Memory B cell (primary cell): ENCODE measurements at regions not wholly inside any gene's neighbourhood (a gene's known extent, or its start where the extent isn't known, plus 50 kb on each side); places are given as distances from the start of the nearest gene placed in this dataset.
"Not testable (repeated sequence)": the region's sequence is repeated elsewhere in the genome, so short reads cannot be mapped to it uniquely, and the experiment has no call there.

Experiments
- ATAC-seq: fragments of 150-1000 bp; cut with Tn5 transposase; 2 replicates; pipeline ENCODE4 v1.10.0; 2021; ENCODE audit warnings: low read depth, mild to moderate bottlenecking, moderate library complexity
- DNase-seq, 2 donors: peaks; one replicate each; pipeline ENCODE4 v3.0.0; 2022; ENCODE audit warnings: low spot score in 2 of 2
- H3K27ac Mint-ChIP-seq: one replicate; pipeline ENCODE4 v1.8.0; 2022; ENCODE audit warnings: mild to moderate bottlenecking, moderate library complexity, mixed read lengths
- H3K27me3 Mint-ChIP-seq: one replicate; pipeline ENCODE4 v1.8.0; 2022; ENCODE audit warnings: mixed read lengths
- H3K36me3 Mint-ChIP-seq: one replicate; pipeline ENCODE4 v1.8.0; 2022; ENCODE audit warnings: mild to moderate bottlenecking, mixed read lengths
- H3K4me1 Mint-ChIP-seq: one replicate; pipeline ENCODE4 v1.8.0; 2022; ENCODE audit warnings: mixed read lengths
- H3K4me3 Mint-ChIP-seq: one replicate; pipeline ENCODE4 v1.8.0; 2022; ENCODE audit warnings: mild to moderate bottlenecking, moderate library complexity, mixed read lengths
- H3K9me3 Mint-ChIP-seq: one replicate; pipeline ENCODE4 v1.8.0; 2022; ENCODE audit warnings: mixed read lengths

DNA sequence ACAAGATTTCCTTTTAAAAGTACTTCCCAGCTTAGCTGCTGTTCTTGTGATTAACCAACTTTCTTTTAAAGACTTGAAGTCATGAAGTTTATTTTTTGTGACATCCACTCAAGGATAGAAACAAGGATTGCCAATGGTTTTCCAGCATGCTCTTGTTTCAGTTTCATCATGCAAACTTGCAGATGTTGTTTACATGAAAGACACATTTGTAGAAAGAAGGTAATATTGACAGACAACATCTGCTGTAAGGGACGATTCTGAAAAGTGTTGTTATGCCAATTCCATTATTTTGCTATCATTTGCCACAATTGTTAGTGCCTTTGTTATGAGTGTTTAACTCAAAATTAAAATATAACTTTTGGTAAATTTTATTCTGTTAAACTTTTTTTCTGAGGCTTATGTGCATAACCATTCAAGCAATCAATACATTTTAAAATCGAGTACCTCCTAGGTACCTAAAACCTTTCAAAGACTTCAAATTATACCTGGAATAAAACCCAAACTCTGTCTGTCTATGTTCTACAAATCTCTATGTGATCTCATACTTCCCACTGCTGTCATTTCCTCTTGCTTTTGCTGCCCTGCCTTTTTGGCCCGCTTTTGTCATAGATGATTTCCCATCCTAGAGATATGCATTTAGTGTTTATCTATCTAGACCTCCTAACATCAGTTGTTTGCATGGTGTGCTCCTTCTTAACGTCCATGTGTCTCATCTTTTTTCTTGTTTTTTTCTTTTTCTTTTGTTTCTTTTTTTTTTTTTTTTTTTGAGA is 630.4 kb downstream of the NR2F2 start:
- H3K4me3 Mint-ChIP-seq, result no peak overlapping the region
- ATAC-seq (no peak), DNase-seq (no peak)
- no peaks in the 10 kb centered on the region for H3K36me3 Mint-ChIP-seq
- no peaks in the 10 kb centered on the region for H3K27me3 Mint-ChIP-seq
- H3K27ac Mint-ChIP-seq, result no peak overlapping the region
- peaks cover 8% of the 10 kb centered on the region for H3K9me3 Mint-ChIP-seq
- H3K4me1 Mint-ChIP-seq, result no peaks in the 10 kb centered on the region

DNA sequence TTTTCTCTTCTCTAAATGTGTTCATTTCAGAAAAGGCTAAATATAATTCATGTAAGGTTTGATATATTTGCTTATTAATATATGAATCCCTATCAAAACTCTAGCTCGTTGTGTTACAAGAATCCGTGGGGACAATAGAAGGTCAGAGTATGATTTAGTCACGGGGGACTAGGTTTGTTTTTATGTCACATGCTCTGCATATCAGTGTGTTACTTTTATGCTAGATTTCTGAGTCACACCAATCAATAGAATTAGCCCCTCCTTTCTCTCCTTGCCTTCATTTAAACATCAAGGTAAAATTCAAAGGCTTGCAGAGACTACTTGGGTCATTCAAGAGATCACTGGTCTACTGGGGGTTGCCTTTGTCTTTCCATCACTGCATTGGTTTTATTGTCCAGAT is 636.1 kb downstream of the NR2F2 start:
- ATAC-seq (no peak), DNase-seq (no peak)
- no peaks in the 10 kb centered on the region for H3K4me1 Mint-ChIP-seq
- H3K27ac Mint-ChIP-seq, result no peak overlapping the region
- H3K9me3 Mint-ChIP-seq, result peaks cover 4% of the 10 kb centered on the region
- no peak overlapping the region for H3K4me3 Mint-ChIP-seq
- no peaks in the 10 kb centered on the region for H3K27me3 Mint-ChIP-seq
- H3K36me3 Mint-ChIP-seq, result no peaks in the 10 kb centered on the region

DNA sequence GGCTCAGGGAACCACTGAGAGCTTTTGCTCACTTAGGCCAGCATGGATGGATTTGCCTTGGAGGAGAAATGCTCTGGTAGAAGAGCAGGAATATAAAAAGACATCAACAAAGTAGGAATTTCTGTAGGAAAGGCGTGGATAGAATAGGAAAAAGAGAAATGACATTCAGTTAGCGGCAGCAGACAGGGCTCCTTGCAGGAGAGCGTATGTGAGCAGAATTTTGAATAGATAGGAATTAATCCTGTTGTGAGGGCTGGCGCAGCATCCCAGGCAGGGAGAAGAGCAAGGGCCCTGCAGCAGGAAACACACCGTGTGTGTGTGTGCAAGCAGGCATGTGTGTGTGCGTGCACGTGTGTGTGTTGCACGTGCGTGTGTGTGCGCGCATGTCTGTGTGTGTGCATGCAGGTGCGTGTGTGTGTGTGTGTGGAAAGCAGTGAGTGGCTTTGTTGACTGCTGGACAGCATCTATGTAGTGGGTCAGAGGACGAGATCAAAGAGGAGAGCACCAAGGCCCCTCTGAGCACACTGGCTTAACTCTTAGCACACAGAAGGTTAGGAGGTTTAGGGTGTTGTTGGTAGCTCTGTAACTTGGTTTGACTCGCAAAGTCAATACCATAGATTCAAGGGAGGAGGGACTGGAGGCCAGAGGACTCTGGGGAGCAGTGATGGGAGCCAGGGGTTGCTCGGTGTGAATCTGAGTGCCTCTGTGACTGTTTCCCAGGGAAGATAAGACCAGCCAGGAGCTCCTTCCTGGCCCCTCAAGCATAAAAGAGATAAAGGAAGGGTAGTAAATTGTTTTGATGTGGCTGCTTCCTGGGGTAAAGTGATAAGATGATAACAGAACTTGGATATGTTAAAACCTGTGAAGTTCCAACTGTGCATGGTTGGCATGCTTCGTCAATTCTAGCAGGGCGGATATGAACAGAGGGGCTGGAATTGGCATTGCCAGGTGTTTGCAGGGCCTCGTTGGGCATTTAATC is 639.5 kb downstream of the NR2F2 start:
- ATAC-seq (no peak), DNase-seq (no peak)
- H3K27me3 Mint-ChIP-seq, result no peaks in the 10 kb centered on the region
- H3K9me3 Mint-ChIP-seq, result peaks cover 4% of the 10 kb centered on the region
- no peaks in the 10 kb centered on the region for H3K4me1 Mint-ChIP-seq
- H3K27ac Mint-ChIP-seq, result no peak overlapping the region
- H3K4me3 Mint-ChIP-seq, result no peak overlapping the region
- H3K36me3 Mint-ChIP-seq, result no peaks in the 10 kb centered on the region

DNA sequence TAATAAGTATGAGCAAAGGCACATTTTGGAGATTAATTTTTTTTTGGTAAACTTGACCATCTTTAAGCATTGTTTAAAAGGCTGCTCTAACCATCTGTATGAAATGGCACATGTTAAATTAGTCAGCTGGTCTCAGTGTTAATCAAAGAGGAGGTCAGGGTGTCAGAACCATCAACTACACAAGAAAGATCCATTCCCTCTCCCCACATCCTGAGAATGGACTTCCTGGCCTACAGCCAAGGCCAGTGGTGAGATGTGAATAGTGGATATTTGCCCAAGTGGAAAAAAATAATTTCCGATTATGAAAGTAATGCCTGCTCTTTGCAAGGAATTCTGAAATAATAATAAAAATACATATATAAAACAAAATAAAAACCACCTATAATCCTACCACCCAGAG is 641.7 kb downstream of the NR2F2 start:
- no peak overlapping the region for H3K4me3 Mint-ChIP-seq
- H3K27ac Mint-ChIP-seq, result no peak overlapping the region
- H3K4me1 Mint-ChIP-seq, result no peaks in the 10 kb centered on the region
- no peaks in the 10 kb centered on the region for H3K36me3 Mint-ChIP-seq
- DNase-seq (no peak), ATAC-seq (no peak)
- H3K9me3 Mint-ChIP-seq, result peaks cover 2% of the 10 kb centered on the region
- no peaks in the 10 kb centered on the region for H3K27me3 Mint-ChIP-seq

DNA sequence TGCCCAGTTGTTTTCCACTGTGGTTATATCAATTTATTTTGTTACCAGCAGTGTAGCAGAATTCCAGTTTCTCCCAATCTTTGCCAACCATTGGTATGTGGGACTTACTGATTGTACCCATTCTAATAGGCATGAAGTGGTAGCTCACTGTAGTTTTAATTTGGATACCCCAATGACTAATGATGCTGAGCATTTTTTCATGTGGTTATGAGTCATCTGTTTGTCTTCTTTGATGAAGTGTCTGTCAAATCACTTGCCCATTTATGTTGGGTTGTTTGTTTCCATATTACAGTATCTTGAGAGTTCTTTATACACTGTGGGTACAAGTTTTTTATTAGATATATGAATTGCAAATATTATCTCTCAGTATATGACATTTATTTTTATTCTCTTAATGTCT is 644.3 kb downstream of the NR2F2 start:
- Mint-ChIP-seq H3K27me3 (no peaks in the 10 kb centered on the region), H3K4me3 (no peak overlapping the region), H3K36me3 (no peaks in the 10 kb centered on the region), H3K4me1 (no peaks in the 10 kb centered on the region), H3K9me3 (no peaks in the 10 kb centered on the region), H3K27ac (no peak overlapping the region)
- ATAC-seq (no peak), DNase-seq (no peak)

DNA sequence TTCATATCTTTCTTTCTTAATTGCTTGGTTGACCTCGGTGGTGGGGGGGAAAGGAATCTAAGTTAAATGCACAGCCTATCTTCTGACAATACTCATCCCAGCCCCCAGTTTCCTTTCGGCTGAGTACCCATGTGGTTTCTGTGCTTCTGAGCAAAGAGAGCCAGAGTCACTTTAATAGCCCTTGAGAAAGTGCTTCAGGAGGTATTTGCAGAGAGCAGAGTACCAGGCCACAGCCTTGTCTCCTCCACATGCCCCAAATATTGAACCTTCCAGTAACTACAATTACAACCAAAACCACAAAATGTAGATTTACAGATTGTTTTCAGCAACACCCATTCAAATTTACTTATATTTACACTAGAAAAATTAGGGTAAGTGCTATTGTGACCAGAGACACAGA is 647.4 kb downstream of the NR2F2 start:
- DNase-seq, result no peak
- Mint-ChIP-seq H3K9me3 (no peaks in the 10 kb centered on the region), H3K4me3 (no peak overlapping the region), H3K4me1 (no peaks in the 10 kb centered on the region), H3K27me3 (no peaks in the 10 kb centered on the region), H3K36me3 (no peaks in the 10 kb centered on the region), H3K27ac (no peak overlapping the region)
- no peak for ATAC-seq

DNA sequence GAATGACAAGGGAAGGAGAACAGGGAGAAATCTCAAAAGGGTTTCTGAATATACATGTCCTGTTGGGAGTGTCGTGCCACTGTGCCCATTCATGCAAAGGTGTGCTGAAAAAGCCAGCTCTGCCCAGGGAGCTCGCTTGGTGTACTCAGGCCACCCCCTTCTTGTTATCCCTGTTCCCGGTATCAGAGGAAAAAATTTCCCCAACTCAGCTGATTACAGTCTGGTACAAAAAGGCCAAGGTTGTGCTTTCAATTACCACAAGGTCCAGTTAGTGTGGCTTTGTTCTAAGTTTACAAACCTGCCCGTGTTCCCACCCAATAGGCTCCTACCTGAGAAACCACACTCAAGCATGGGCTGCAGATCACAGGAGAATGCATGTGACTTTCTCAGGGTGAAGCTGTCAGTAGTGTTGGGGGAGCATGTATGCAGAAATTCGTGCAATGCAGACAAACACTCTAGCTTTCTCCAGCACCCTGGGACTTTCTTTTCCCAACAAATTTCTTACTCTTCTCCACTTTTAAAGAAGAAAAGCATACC is 648.5 kb downstream of the NR2F2 start:
- ATAC-seq (no peak), DNase-seq (no peak)
- Mint-ChIP-seq H3K9me3 (no peaks in the 10 kb centered on the region), H3K4me3 (no peak overlapping the region), H3K4me1 (no peaks in the 10 kb centered on the region), H3K36me3 (no peaks in the 10 kb centered on the region), H3K27me3 (no peaks in the 10 kb centered on the region), H3K27ac (no peak overlapping the region)

DNA sequence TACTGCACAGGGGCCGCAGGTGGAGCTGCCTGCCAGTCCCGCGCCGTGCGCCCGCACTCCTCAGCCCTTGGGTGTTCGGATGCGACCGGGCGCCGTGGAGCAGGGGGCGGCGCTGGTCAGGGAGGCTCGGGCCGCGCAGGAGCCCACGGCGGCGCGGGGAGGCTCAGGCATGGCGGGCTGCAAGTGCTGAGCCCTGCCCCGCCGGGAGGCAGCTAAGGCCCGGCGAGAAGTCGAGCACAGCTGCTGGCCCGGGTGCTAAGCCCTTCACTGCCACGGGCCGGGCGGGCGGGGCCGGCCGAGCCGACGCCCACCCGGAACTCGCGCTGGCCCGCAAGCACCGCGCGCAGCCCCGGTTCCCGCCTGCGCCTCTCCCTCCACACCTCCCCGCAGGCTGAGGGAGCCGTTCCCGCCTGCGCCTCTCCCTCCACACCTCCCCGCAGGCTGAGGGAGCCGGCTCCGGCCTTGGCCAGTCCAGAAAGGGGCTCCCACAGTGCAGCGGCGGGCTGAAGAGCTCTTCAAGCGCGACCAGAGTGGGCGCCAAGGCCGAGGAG is 653.7 kb downstream of the NR2F2 start:
- not testable (repeated sequence) for H3K27me3 Mint-ChIP-seq, H3K27ac Mint-ChIP-seq

DNA sequence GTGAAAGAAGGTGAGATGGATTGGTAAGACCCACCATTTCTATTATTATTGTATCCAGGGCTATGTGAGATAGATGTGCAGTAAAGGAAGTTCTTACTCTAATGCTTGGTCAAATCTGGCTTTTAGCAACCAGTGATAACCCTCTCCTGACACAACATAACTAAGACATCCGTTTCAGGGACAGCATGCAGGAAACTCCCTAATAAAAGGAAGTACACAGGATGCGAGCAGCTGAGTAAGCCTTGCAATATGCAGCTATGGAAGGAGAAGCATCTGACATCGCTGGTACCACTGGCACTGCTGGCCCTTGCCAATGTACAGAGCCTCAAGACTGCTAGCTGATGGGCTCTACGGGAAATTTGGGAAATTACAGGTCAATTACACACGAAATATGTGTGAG is 662.3 kb downstream of the NR2F2 start:
- ATAC-seq (no peak), DNase-seq (no peak)
- H3K36me3 Mint-ChIP-seq, result no peaks in the 10 kb centered on the region
- peaks cover 16% of the 10 kb centered on the region for H3K9me3 Mint-ChIP-seq
- no peaks in the 10 kb centered on the region for H3K27me3 Mint-ChIP-seq
- no peak overlapping the region for H3K4me3 Mint-ChIP-seq
- no peaks in the 10 kb centered on the region for H3K4me1 Mint-ChIP-seq
- H3K27ac Mint-ChIP-seq, result no peak overlapping the region

More for the DNA sequence above, 653.7 kb downstream of the NR2F2 start:
- not testable (repeated sequence) for DNase-seq, H3K4me3 Mint-ChIP-seq, ATAC-seq, H3K4me1 Mint-ChIP-seq, H3K36me3 Mint-ChIP-seq, H3K9me3 Mint-ChIP-seq

DNA sequence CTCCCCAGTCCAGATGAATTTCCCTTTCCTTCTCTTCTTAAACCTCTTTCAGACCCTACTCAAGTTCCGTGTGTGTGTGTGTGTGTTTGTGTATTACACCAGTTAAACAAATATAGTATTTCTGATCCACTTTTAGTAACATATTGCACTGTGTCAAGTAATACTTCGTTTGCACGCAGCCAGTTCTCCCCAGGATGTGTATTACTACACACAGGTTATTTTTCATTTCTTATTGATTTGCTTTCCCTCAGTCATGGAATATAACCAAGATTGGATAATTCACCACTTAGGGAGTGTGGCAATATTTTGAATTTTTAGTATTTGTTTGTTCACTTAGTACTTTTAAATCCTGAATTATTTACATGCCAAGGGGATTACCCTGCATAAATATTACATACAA is 667.0 kb downstream of the NR2F2 start:
- H3K9me3 Mint-ChIP-seq, result peaks cover 11% of the 10 kb centered on the region
- H3K27me3 Mint-ChIP-seq, result no peaks in the 10 kb centered on the region
- ATAC-seq (no peak), DNase-seq (no peak)
- H3K4me3 Mint-ChIP-seq, result no peak overlapping the region
- H3K27ac Mint-ChIP-seq, result no peak overlapping the region
- no peaks in the 10 kb centered on the region for H3K4me1 Mint-ChIP-seq
- no peaks in the 10 kb centered on the region for H3K36me3 Mint-ChIP-seq

DNA sequence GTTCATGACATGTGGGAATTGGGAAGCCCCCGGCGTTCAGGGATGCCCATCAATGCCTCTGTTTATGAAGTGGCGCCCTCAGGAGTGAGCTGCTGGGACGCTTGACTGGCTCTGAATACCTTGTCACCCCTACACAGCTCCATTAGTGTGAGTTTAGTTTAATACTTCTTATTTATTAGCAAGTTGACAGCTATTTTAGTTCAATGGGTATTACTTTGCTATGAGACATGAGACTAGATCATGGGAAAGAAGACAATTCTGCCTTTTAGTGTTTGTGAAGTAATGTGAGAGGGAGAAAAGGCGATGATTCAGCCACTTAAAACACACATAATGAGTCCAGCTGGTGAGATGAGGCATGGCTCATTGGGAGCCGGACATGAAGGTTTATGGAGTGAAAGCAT is 678.5 kb downstream of the NR2F2 start:
- Mint-ChIP-seq H3K27ac (no peak overlapping the region), H3K27me3 (no peaks in the 10 kb centered on the region), H3K4me1 (no peaks in the 10 kb centered on the region), H3K4me3 (no peak overlapping the region), H3K36me3 (no peaks in the 10 kb centered on the region), H3K9me3 (peaks cover 2% of the 10 kb centered on the region)
- ATAC-seq (no peak), DNase-seq (no peak)

DNA sequence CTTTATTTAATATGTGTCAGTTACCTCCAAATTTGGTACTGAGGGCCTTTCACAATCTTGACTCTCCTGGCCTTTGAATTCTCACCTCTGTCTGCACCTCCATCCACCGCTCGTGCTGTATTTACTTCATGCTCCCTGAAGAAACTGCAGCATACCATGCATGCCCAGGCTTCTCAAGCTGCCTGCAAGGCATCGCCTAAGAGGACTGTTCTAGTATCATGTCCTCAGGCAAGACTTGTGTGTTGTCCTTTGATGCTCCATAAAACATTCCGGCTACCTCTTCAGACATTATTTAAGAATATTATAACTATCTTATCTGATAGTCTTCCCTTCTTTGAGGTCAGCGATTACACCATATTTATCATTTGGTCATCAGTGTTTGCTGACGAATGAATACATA is 682.5 kb downstream of the NR2F2 start:
- Mint-ChIP-seq H3K36me3 (no peaks in the 10 kb centered on the region), H3K4me3 (no peak overlapping the region), H3K9me3 (peaks cover 5% of the 10 kb centered on the region), H3K27ac (no peak overlapping the region), H3K4me1 (no peaks in the 10 kb centered on the region), H3K27me3 (no peaks in the 10 kb centered on the region)
- no peak for DNase-seq
- ATAC-seq, result no peak

DNA sequence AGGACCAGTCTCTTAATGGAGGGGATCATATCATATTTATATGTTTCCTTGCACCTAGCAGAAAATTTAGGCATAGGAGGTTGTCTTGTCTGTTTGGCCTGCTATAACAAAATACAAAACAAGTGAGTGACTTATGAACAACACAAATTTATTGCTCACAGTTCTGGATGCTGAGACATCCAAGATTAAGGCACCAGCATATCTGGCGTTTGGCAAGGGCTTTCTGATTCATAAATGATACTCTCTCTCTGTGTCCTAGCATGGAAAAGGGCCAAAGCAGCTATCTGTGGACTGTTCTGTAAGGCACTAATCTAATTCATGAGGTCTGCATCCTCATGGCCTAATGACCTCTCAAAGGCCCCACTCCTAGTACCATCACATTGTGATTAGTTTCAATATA is 683.0 kb downstream of the NR2F2 start:
- Mint-ChIP-seq H3K9me3 (peaks cover 5% of the 10 kb centered on the region), H3K27ac (no peak overlapping the region), H3K27me3 (no peaks in the 10 kb centered on the region), H3K4me1 (no peaks in the 10 kb centered on the region), H3K4me3 (no peak overlapping the region), H3K36me3 (no peaks in the 10 kb centered on the region)
- DNase-seq (no peak), ATAC-seq (no peak)

DNA sequence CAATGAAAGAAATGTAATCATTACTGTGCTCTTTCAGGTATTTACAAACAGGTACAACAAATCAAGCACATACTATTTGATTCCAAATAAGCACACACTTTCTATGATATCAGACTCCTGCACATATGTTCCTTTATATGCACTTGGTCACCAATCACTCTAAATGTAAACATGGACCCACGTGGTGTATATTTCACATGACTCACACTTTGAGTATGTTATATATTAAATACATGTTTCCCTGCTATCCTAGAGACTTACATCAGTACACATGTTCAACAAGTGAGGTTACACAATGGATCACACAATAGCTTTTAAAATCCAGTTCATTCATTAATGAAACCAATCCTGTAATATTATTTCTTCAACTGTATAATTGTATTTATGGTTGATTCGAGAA is 683.5 kb downstream of the NR2F2 start:
- Mint-ChIP-seq H3K4me3 (no peak overlapping the region), H3K27me3 (no peaks in the 10 kb centered on the region), H3K9me3 (peaks cover 5% of the 10 kb centered on the region), H3K36me3 (no peaks in the 10 kb centered on the region), H3K27ac (no peak overlapping the region), H3K4me1 (no peaks in the 10 kb centered on the region)
- no peak for ATAC-seq
- no peak for DNase-seq
